ENCODE measurements at regions not wholly inside any gene's neighbourhood (a gene's known extent, or its start where the extent isn't known, plus 50 kb on each side); places are given as distances from the start of the nearest gene placed in this dataset.

DNA sequence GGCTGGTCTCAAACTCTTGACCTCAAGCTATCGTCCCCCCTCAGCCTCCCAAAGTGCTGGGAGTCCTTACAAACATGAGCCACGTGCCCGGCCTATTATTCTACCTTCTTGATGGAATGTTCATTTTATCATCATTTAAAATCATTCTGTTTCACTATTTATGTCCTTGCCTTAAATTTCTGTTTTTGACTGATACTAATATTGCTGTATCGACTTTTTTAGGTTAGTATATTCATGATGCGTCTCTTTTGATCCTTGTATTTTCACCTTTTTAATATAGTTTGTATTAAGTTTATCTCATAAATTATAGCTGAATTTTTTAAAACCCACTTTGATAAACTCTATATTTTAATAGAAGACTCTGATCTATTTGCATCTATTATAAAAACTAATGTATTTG is 98.4 kb upstream of the STXBP5 start:
- TF ChIP-seq, protein P1, sequence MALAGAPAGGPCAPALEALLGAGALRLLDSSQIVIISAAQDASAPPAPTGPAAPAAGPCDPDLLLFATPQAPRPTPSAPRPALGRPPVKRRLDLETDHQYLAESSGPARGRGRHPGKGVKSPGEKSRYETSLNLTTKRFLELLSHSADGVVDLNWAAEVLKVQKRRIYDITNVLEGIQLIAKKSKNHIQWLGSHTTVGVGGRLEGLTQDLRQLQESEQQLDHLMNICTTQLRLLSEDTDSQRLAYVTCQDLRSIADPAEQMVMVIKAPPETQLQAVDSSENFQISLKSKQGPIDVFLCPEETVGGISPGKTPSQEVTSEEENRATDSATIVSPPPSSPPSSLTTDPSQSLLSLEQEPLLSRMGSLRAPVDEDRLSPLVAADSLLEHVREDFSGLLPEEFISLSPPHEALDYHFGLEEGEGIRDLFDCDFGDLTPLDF (CRISPR knock-in tag; IDR thresholded peaks at IDR 0.05): no peak
- TF ChIP-seq POLR2AphosphoS5 (IDR thresholded peaks at IDR 0.05; ENCODE audit: low read depth, low read length): no peak
